Sigmoid colon (tissue), 6 donors: ENCODE measurements at regions not wholly inside any gene's neighbourhood (a gene's known extent, or its start where the extent isn't known, plus 50 kb on each side); places are given as distances from the start of the nearest gene placed in this dataset.

Experiments
- DNase-seq: peaks from one replicate; pipeline ENCODE4 v3.0.0-alpha.2; 2019
- H3K27ac ChIP-seq, 4 donors: fragments of 200-600 bp; sonication (generic); one replicate each; pipeline ENCODE4 v1.5.1; 2016 to 2019; ENCODE audit warnings: mild to moderate bottlenecking in 1 of 4
- H3K27me3 ChIP-seq, 3 donors: fragments of 200-600 bp; sonication (generic); one replicate each; pipeline ENCODE4 v1.5.1; 2019; ENCODE audit warnings: mild to moderate bottlenecking in 1 of 3
- H3K36me3 ChIP-seq, 4 donors: fragments of 200-600 bp; sonication (generic); one replicate each; pipeline ENCODE4 v1.5.1; 2016 to 2019
- H3K4me1 ChIP-seq, 4 donors: fragments of 200-600 bp; sonication (generic); one replicate each; pipeline ENCODE4 v1.5.1; 2017 to 2019
- H3K4me3 ChIP-seq, 4 donors: fragments of 200-600 bp; sonication (generic); one replicate each; pipeline ENCODE4 v1.5.1; 2017 to 2019; ENCODE audit warnings: mild to moderate bottlenecking in 2 of 4, moderate library complexity in 1 of 4
- H3K9me3 ChIP-seq, 4 donors: fragments of 200-600 bp in 3 of 4; sonication (generic) in 3 of 4; one replicate each; pipeline versions ENCODE4 v1.5.1 to v1.6.1; 2013 to 2019
- CTCF ChIP-seq, 4 experiments: fragments of 450-650 bp in 3 of 4; fragments of 200-600 bp in 1 of 4; IDR thresholded peaks; one replicate each; pipeline ENCODE4 v1.5.1; 2016 to 2019; ENCODE audit warnings: antibody characterized with exemption in 4 of 4, mild to moderate bottlenecking in 3 of 4, moderate library complexity in 2 of 4
- EP300 ChIP-seq, 4 donors: sonication (generic); formaldehyde crosslinking; IDR thresholded peaks; one replicate each; pipeline ENCODE4 v1.6.1; 2017; ENCODE audit warnings: antibody characterized with exemption in 4 of 4
- POLR2A ChIP-seq, 2 donors: fragments of 450-650 bp; IDR thresholded peaks; one replicate each; pipeline ENCODE4 v1.6.1; 2016; ENCODE audit warnings: antibody characterized with exemption in 2 of 2, mild to moderate bottlenecking in 2 of 2, moderate library complexity in 2 of 2
- POLR2AphosphoS5 ChIP-seq, 4 donors: sonication (generic); formaldehyde crosslinking; IDR thresholded peaks; one replicate each; pipeline ENCODE4 v1.6.1; 2017; ENCODE audit warnings: antibody characterized with exemption in 4 of 4
- WGBS, 2 donors: extraction: QIAGEN DNeasy Blood & Tissue Kit; methylation state at CpG; one replicate each; pipeline ENCODE4 v1.1.7; 2013; 5-methylcytosine and 5-hydroxymethylcytosine counted together
- intact Hi-C: fragments of 100-400 bp; cut with DNase I; formaldehyde crosslinking; loops from one replicate; pipeline ENCODE4 v1.15.1; 2023
- donor health status: healthy with polysubstance abuse.
- donor health status: healthy.

DNA sequence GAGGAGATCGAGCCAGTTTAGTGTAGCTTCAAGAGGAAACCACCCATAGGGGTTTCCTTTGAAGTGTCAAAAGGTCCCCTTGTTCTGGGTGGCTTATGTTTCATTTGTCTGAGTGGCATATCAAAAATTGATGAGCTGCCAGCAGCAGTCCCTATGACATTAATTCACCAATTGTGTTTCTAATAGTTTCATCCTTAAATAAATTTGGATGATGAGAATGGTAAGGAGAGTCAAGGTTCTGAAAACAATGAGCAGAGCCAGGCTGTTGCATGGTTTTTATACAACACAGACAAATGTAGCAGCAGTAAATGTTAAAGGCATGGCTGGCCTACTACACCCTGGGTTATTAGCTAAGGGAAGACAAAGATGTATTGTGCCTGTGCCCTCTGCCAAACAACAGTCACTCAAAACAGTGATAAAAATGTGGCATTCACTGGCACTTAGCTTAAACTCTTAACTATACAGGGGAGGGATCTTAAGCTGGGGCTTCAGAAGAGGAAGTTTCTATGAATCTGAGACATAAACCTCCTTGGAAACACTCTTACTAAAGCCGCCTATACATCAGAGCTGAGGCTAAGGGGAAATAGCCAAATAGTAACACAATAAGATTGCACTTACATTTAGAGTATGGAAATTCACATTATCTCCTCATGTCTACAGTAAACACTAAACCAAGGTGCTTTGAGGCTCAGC, 200.5 kb downstream of the POU4F1 start:
- Histone ChIP-seq H3K36me3 (no peaks in the 10 kb centered on the region), H3K27me3 (no peaks in the 10 kb centered on the region), H3K9me3 (no peaks in the 10 kb centered on the region), H3K4me1 (no peaks in the 10 kb centered on the region), H3K27ac (no peak overlapping the region), H3K4me3 (no peak overlapping the region)
- 12 to 17% methylated on average over 2 of the region's 2 CpGs for WGBS, 2 donors
- TF ChIP-seq POLR2AphosphoS5 (IDR thresholded peaks at IDR 0.05) (no peak), POLR2A (IDR thresholded peaks at IDR 0.05) (no peak), EP300 (IDR thresholded peaks at IDR 0.05) (no peak), CTCF (IDR thresholded peaks at IDR 0.05) (no peak)
- no peak for DNase-seq
- intact Hi-C loops, result no loop called here

- no peak for DNase-seq
- no peak overlapping the region for H3K4me3 ChIP-seq
- H3K27ac ChIP-seq, result no peak overlapping the region
- TF ChIP-seq POLR2AphosphoS5 (IDR thresholded peaks at IDR 0.05) (no peak), POLR2A (IDR thresholded peaks at IDR 0.05) (no peak), EP300 (IDR thresholded peaks at IDR 0.05) (no peak), CTCF (IDR thresholded peaks at IDR 0.05) (no peak)
- H3K9me3 ChIP-seq, result no peaks in the 10 kb centered on the region
- intact Hi-C loops, result no loop called here
- no peaks in the 10 kb centered on the region for H3K27me3 ChIP-seq
- 43 to 64% methylated on average over 7 of the region's 7 CpGs for WGBS, 2 donors
- H3K4me1 ChIP-seq, result no peaks in the 10 kb centered on the region
- no peaks in the 10 kb centered on the region for H3K36me3 ChIP-seq
These were observed 201.3 kb downstream of the POU4F1 start for GRCh38 chr13:78401873-78402707.

- H3K4me1 ChIP-seq, result no peaks in the 10 kb centered on the region
- no peak for DNase-seq
- no peaks in the 10 kb centered on the region for H3K36me3 ChIP-seq
- H3K27ac ChIP-seq, result no peak overlapping the region
- no peaks in the 10 kb centered on the region for H3K9me3 ChIP-seq
- TF ChIP-seq EP300 (IDR thresholded peaks at IDR 0.05) (no peak), POLR2AphosphoS5 (IDR thresholded peaks at IDR 0.05) (no peak), POLR2A (IDR thresholded peaks at IDR 0.05) (no peak), CTCF (IDR thresholded peaks at IDR 0.05) (no peak)
- no peak overlapping the region for H3K4me3 ChIP-seq
- H3K27me3 ChIP-seq, result no peaks in the 10 kb centered on the region
- intact Hi-C loops, result no loop called here
- 51 to 72% methylated on average over 4 of the region's 4 CpGs for WGBS, 2 donors
These were observed 204.5 kb downstream of the POU4F1 start for GRCh38 chr13:78398743-78399410.

GRCh38 chr13:78393286-78394142, 209.8 kb downstream of the POU4F1 start:
- Histone ChIP-seq H3K9me3 (peaks cover 0 to 3% (median 0%) of the 10 kb centered on the region in 4 donors), H3K4me3 (no peak overlapping the region), H3K36me3 (no peaks in the 10 kb centered on the region), H3K27ac (no peak overlapping the region), H3K4me1 (no peaks in the 10 kb centered on the region), H3K27me3 (no peaks in the 10 kb centered on the region)
- WGBS, 2 donors, result 71 to 79% methylated on average over 4 of the region's 4 CpGs
- no peak for DNase-seq
- intact Hi-C loops, result no loop called here
- no peak for TF ChIP-seq CTCF (IDR thresholded peaks at IDR 0.05)
- no peak for TF ChIP-seq EP300 (IDR thresholded peaks at IDR 0.05)
- no peak for TF ChIP-seq POLR2A (IDR thresholded peaks at IDR 0.05)
- no peak for TF ChIP-seq POLR2AphosphoS5 (IDR thresholded peaks at IDR 0.05)
